ENCODE measurements at regions not wholly inside any gene's neighbourhood (a gene's known extent, or its start where the extent isn't known, plus 50 kb on each side); places are given as distances from the start of the nearest gene placed in this dataset.

DNA sequence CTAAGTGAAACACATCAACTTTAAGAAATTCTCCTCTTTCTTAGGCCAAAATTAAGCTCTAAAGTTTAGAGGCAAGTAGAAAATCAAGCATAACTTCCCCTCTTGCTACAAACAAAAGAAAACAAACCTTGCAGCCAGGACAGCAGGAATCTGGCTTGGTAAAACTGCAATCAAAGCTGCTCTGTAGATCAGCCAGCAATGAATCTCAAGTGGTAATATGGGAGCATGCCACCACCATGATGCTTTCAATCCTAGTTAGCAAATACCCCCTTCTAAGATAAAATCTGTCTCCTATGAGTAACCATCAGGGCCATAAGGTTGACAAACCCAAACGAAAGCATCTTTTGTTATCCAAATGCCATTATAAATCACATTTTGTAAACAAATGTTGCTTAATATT is 208.3 kb upstream of the PLSCR5 start:
- Histone ChIP-seq H3K27ac (ENCODE audit: low read length, poor library complexity, severe bottlenecking) (no peak overlapping the region), H2BK5ac (ENCODE audit: low read depth, low read length, poor library complexity, severe bottlenecking) (no peak overlapping the region), H3K9ac (ENCODE audit: low read length) (no peak overlapping the region), H3K14ac (ENCODE audit: low read length in 2 of 2) (no peak overlapping the region), H3K4ac (ENCODE audit: low read depth in 1 of 2, low read length in 2 of 2) (no peak overlapping the region), H2BK15ac (ENCODE audit: low read depth, poor library complexity, severe bottlenecking) (no peak overlapping the region), H3K36me3 (ENCODE audit: control insufficient read depth in 1 of 2, insufficient read depth in 2 of 2, low read depth in 1 of 2, low read length in 2 of 2) (no peaks in the 10 kb centered on the region), H3K4me3 (ENCODE audit: insufficient read depth in 1 of 2, low read depth in 1 of 2, low read length in 2 of 2) (no peak overlapping the region), H4K8ac (ENCODE audit: low read length) (no peak overlapping the region), H3K9me3 (ENCODE audit: control insufficient read depth, low read length) (no peaks in the 10 kb centered on the region), H3K4me2 (ENCODE audit: low read length, poor library complexity, severe bottlenecking) (no peak overlapping the region), H3K23ac (ENCODE audit: low read length in 2 of 2) (no peak overlapping the region), H3K4me1 (ENCODE audit: control insufficient read depth, insufficient read depth, low read depth, low read length) (no peaks in the 10 kb centered on the region), H3K79me1 (replicated peaks; ENCODE audit: low read length, poor library complexity, severe bottlenecking) (no peaks in the 10 kb centered on the region), H2AFZ (ENCODE audit: low read depth, low read length) (no peak overlapping the region), H2AK5ac (ENCODE audit: low read length, severe bottlenecking) (no peak overlapping the region), H2BK120ac (ENCODE audit: low read depth, low read length) (no peak overlapping the region), H3K27me3 (ENCODE audit: control insufficient read depth in 1 of 2, insufficient read depth in 1 of 2, low read length in 2 of 2) (no peaks in the 10 kb centered on the region), H4K91ac (ENCODE audit: low read length) (no peak overlapping the region), H3K18ac (ENCODE audit: low read depth in 1 of 2, low read length in 2 of 2) (peak overlapping the region in 1 of 2 experiments; percentile 9), H2BK12ac (ENCODE audit: low read length in 2 of 2) (no peak overlapping the region)
- 0% methylated on average over 1 of the region's 1 CpG for WGBS
- DNase-seq = peak; percentile 32

DNA sequence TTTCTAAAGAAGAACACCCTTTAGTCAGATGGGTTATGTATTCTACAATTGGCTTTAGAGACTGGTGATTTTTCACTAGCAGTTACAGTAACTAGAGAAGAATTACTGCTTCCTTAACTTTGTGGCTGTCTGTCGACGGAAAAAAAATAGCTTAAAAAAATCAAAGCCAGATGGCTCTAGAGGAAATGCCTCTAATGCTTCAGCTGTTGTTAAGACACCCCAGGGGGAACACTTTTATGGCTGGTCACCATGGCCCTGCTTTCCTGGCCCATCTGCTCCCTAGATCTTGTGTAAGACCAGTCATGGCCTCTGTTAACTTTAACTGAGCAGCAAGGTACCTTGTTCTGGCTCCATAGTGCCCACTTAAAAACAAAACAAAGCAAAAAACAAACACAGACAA is 198.6 kb upstream of the PLSCR5 start:
- no peak overlapping the region for H2AFZ ChIP-seq (ENCODE audit: low read depth, low read length)
- no peak overlapping the region for H4K91ac ChIP-seq (ENCODE audit: low read length)
- no peak overlapping the region for H3K4ac ChIP-seq (ENCODE audit: low read depth in 1 of 2, low read length in 2 of 2)
- peak overlapping the region; percentile 57 for H2BK5ac ChIP-seq (ENCODE audit: low read depth, low read length, poor library complexity, severe bottlenecking)
- H4K8ac ChIP-seq (ENCODE audit: low read length) = no peak overlapping the region
- no peaks in the 10 kb centered on the region for H3K36me3 ChIP-seq (ENCODE audit: control insufficient read depth in 1 of 2, insufficient read depth in 2 of 2, low read depth in 1 of 2, low read length in 2 of 2)
- peak overlapping the region; percentile 91 for H3K27ac ChIP-seq (ENCODE audit: low read length, poor library complexity, severe bottlenecking)
- no peak overlapping the region for H2BK15ac ChIP-seq (ENCODE audit: low read depth, poor library complexity, severe bottlenecking)
- H3K18ac ChIP-seq (ENCODE audit: low read depth in 1 of 2, low read length in 2 of 2) = no peak overlapping the region
- no peak overlapping the region for H3K4me2 ChIP-seq (ENCODE audit: low read length, poor library complexity, severe bottlenecking)
- peak overlapping the region; percentile 70 for H3K9ac ChIP-seq (ENCODE audit: low read length)
- H3K23ac ChIP-seq (ENCODE audit: low read length in 2 of 2) = no peak overlapping the region
- no peaks in the 10 kb centered on the region for H3K4me1 ChIP-seq (ENCODE audit: control insufficient read depth, insufficient read depth, low read depth, low read length)
- no peak overlapping the region for H3K4me3 ChIP-seq (ENCODE audit: insufficient read depth in 1 of 2, low read depth in 1 of 2, low read length in 2 of 2)
- no peak overlapping the region for H2BK12ac ChIP-seq (ENCODE audit: low read length in 2 of 2)
- 2% methylated on average over 2 of the region's 2 CpGs for WGBS
- no peaks in the 10 kb centered on the region for H3K79me1 ChIP-seq (replicated peaks; ENCODE audit: low read length, poor library complexity, severe bottlenecking)
- no peak overlapping the region for H3K14ac ChIP-seq (ENCODE audit: low read length in 2 of 2)
- no peak overlapping the region for H2BK120ac ChIP-seq (ENCODE audit: low read depth, low read length)
- H3K9me3 ChIP-seq (ENCODE audit: control insufficient read depth, low read length) = no peaks in the 10 kb centered on the region
- DNase-seq = peak; percentile 79
- no peaks in the 10 kb centered on the region for H3K27me3 ChIP-seq (ENCODE audit: control insufficient read depth in 1 of 2, insufficient read depth in 1 of 2, low read length in 2 of 2)
- H2AK5ac ChIP-seq (ENCODE audit: low read length, severe bottlenecking) = no peak overlapping the region

DNA sequence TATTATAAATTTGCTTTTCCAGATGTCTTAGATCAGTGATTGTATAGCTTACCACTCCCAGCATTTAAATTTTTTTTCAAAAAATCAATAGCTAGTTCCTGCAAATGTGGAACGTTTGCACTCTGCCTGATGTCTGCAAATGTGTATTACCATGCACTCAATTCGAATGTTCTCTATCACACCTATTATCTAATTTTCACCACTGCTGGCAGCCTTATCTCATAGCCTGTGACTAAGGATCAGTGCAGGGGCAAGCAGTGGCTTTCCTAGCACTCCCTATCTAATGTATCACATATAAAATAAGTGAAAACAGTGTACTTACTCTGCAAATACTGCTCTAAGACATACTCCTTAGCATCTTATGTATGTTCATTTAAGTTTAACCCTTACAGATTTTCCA is 196.3 kb upstream of the PLSCR5 start:
- H3K4me1 ChIP-seq (ENCODE audit: control insufficient read depth, insufficient read depth, low read depth, low read length) = no peaks in the 10 kb centered on the region
- 20% methylated on average over 2 of the region's 2 CpGs for WGBS
- no peak overlapping the region for H2BK12ac ChIP-seq (ENCODE audit: low read length in 2 of 2)
- no peak overlapping the region for H3K27ac ChIP-seq (ENCODE audit: low read length, poor library complexity, severe bottlenecking)
- no peaks in the 10 kb centered on the region for H3K9me3 ChIP-seq (ENCODE audit: control insufficient read depth, low read length)
- H2BK120ac ChIP-seq (ENCODE audit: low read depth, low read length) = no peak overlapping the region
- H3K23ac ChIP-seq (ENCODE audit: low read length in 2 of 2) = no peak overlapping the region
- no peak overlapping the region for H4K8ac ChIP-seq (ENCODE audit: low read length)
- H2AK5ac ChIP-seq (ENCODE audit: low read length, severe bottlenecking) = no peak overlapping the region
- no peaks in the 10 kb centered on the region for H3K36me3 ChIP-seq (ENCODE audit: control insufficient read depth in 1 of 2, insufficient read depth in 2 of 2, low read depth in 1 of 2, low read length in 2 of 2)
- no peak overlapping the region for H4K91ac ChIP-seq (ENCODE audit: low read length)
- H3K4ac ChIP-seq (ENCODE audit: low read depth in 1 of 2, low read length in 2 of 2) = no peak overlapping the region
- H3K14ac ChIP-seq (ENCODE audit: low read length in 2 of 2) = no peak overlapping the region
- H3K9ac ChIP-seq (ENCODE audit: low read length) = no peak overlapping the region
- no peaks in the 10 kb centered on the region for H3K79me1 ChIP-seq (replicated peaks; ENCODE audit: low read length, poor library complexity, severe bottlenecking)
- no peak overlapping the region for H3K4me2 ChIP-seq (ENCODE audit: low read length, poor library complexity, severe bottlenecking)
- no peak overlapping the region for H2BK5ac ChIP-seq (ENCODE audit: low read depth, low read length, poor library complexity, severe bottlenecking)
- no peak for DNase-seq
- peak overlapping the region in 1 of 2 experiments; percentile 34 for H3K18ac ChIP-seq (ENCODE audit: low read depth in 1 of 2, low read length in 2 of 2)
- no peak overlapping the region for H2BK15ac ChIP-seq (ENCODE audit: low read depth, poor library complexity, severe bottlenecking)
- H3K4me3 ChIP-seq (ENCODE audit: insufficient read depth in 1 of 2, low read depth in 1 of 2, low read length in 2 of 2) = no peak overlapping the region
- no peaks in the 10 kb centered on the region for H3K27me3 ChIP-seq (ENCODE audit: control insufficient read depth in 1 of 2, insufficient read depth in 1 of 2, low read length in 2 of 2)
- no peak overlapping the region for H2AFZ ChIP-seq (ENCODE audit: low read depth, low read length)

DNA sequence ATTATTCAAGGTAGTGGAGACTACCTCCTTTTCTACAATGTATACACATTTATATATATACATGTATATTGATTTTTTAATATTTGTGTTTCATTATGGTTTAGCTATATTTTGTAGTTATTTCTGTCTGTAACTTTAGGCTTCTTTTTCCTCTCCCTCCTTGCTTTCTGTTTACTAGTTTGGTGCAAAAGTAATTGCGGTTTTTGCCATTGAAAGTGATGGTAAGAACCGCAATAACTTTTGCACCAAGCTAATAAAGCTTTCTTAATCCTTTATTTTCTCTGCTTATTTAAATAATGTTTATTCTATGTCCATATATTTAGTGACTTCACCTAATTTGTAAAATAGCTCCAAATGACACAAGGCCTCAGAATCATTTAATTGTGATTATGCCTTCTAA is 195.3 kb upstream of the PLSCR5 start:
- Histone ChIP-seq H3K4me2 (ENCODE audit: low read length, poor library complexity, severe bottlenecking) (no peak overlapping the region), H3K4me1 (ENCODE audit: control insufficient read depth, insufficient read depth, low read depth, low read length) (no peaks in the 10 kb centered on the region), H3K36me3 (ENCODE audit: control insufficient read depth in 1 of 2, insufficient read depth in 2 of 2, low read depth in 1 of 2, low read length in 2 of 2) (no peaks in the 10 kb centered on the region), H3K18ac (ENCODE audit: low read depth in 1 of 2, low read length in 2 of 2) (no peak overlapping the region), H3K4me3 (ENCODE audit: insufficient read depth in 1 of 2, low read depth in 1 of 2, low read length in 2 of 2) (no peak overlapping the region), H3K14ac (ENCODE audit: low read length in 2 of 2) (no peak overlapping the region), H4K91ac (ENCODE audit: low read length) (no peak overlapping the region), H2BK15ac (ENCODE audit: low read depth, poor library complexity, severe bottlenecking) (no peak overlapping the region), H2BK5ac (ENCODE audit: low read depth, low read length, poor library complexity, severe bottlenecking) (no peak overlapping the region), H3K27me3 (ENCODE audit: control insufficient read depth in 1 of 2, insufficient read depth in 1 of 2, low read length in 2 of 2) (no peaks in the 10 kb centered on the region), H3K79me1 (replicated peaks; ENCODE audit: low read length, poor library complexity, severe bottlenecking) (no peaks in the 10 kb centered on the region), H3K23ac (ENCODE audit: low read length in 2 of 2) (no peak overlapping the region), H3K27ac (ENCODE audit: low read length, poor library complexity, severe bottlenecking) (no peak overlapping the region), H2AK5ac (ENCODE audit: low read length, severe bottlenecking) (no peak overlapping the region), H2BK120ac (ENCODE audit: low read depth, low read length) (no peak overlapping the region), H2AFZ (ENCODE audit: low read depth, low read length) (no peak overlapping the region), H3K9ac (ENCODE audit: low read length) (no peak overlapping the region), H3K9me3 (ENCODE audit: control insufficient read depth, low read length) (no peaks in the 10 kb centered on the region), H4K8ac (ENCODE audit: low read length) (no peak overlapping the region), H3K4ac (ENCODE audit: low read depth in 1 of 2, low read length in 2 of 2) (no peak overlapping the region), H2BK12ac (ENCODE audit: low read length in 2 of 2) (no peak overlapping the region)
- no CpG with 5 or more reads among the region's 2 CpGs for WGBS
- no peak for DNase-seq
